WTC11 (cell line): ENCODE measurements at regions not wholly inside any gene's neighbourhood (a gene's known extent, or its start where the extent isn't known, plus 50 kb on each side); places are given as distances from the start of the nearest gene placed in this dataset.

Experiments used
- ATAC-seq: fragments of 200-7000 bp; cut with Tn5 transposase; 2 replicates; pipeline ENCODE4 v1.10.0; 2021; ENCODE audit warnings: mild to moderate bottlenecking, moderate library complexity
- CTCF ChIA-PET: fragments of 300-600 bp; sonication (Branson Sonifier 250); formaldehyde crosslinking; loops from one replicate; lab custom pipeline; 2021; ENCODE audit warnings: antibody characterized with exemption; lab: Charles Lee
- POLR2A ChIA-PET: fragments of 350-600 bp; sonication (Branson Sonifier 250); formaldehyde crosslinking; loops from one replicate; lab custom pipeline; 2021; ENCODE audit warnings: antibody characterized with exemption; lab: Charles Lee
- DNase-seq: peaks from one replicate; pipeline ENCODE4 v3.0.0; 2021; ENCODE audit warnings: low spot score
- H3K27ac Mint-ChIP-seq: 2 replicates; pipeline ENCODE4 v1.8.0; 2021; ENCODE audit warnings: mixed read lengths
- H3K27me3 Mint-ChIP-seq: 2 replicates; pipeline ENCODE4 v1.8.0; 2021; ENCODE audit warnings: low read depth, mild to moderate bottlenecking, moderate library complexity, mixed read lengths
- H3K36me3 Mint-ChIP-seq: 2 replicates; pipeline ENCODE4 v1.8.0; 2021; ENCODE audit warnings: mixed read lengths
- H3K4me1 Mint-ChIP-seq: 2 replicates; pipeline ENCODE4 v1.8.0; 2022; ENCODE audit warnings: mixed read lengths
- H3K4me3 Mint-ChIP-seq: 2 replicates; pipeline ENCODE4 v1.8.0; 2021; ENCODE audit warnings: mild to moderate bottlenecking, moderate library complexity, mixed read lengths
- H3K9me3 Mint-ChIP-seq: 2 replicates; pipeline ENCODE4 v1.8.0; 2021; ENCODE audit warnings: mixed read lengths
- CBFB ChIP-seq: sonication (generic); formaldehyde crosslinking; IDR thresholded peaks from 2 replicates; pipeline ENCODE4 v1.8.1; 2022; ENCODE audit warnings: mild to moderate bottlenecking, low read depth, missing genetic modification reagents
- EMX1 ChIP-seq: fragments of 250-450 bp; sonication (Bioruptor Pico); IDR thresholded peaks from 2 replicates; pipeline ENCODE4 v1.8.0; 2021; ENCODE audit warnings: mild to moderate bottlenecking
- ETV6 ChIP-seq: sonication (generic); formaldehyde crosslinking; IDR thresholded peaks from 2 replicates; pipeline ENCODE4 v1.8.1; 2022; ENCODE audit warnings: mild to moderate bottlenecking, missing genetic modification reagents
- FOXK1 ChIP-seq: sonication (generic); formaldehyde crosslinking; IDR thresholded peaks from 2 replicates; pipeline ENCODE4 v1.8.0; 2022; ENCODE audit warnings: mild to moderate bottlenecking, moderate library complexity, missing genetic modification reagents
- GRHL2 ChIP-seq: fragments of 250-450 bp; sonication (Bioruptor Pico); IDR thresholded peaks from 2 replicates; pipeline ENCODE4 v1.8.0; 2022; ENCODE audit warnings: mild to moderate bottlenecking, moderate library complexity; ENCODE audit not compliant: insufficient replicate concordance, severe bottlenecking
- KAT7 ChIP-seq: sonication (generic); formaldehyde crosslinking; IDR thresholded peaks from 2 replicates; pipeline ENCODE4 v1.8.1; 2023; ENCODE audit warnings: missing genetic modification reagents, mild to moderate bottlenecking, borderline replicate concordance
- MXD4 ChIP-seq: fragments of 250-450 bp; sonication (Bioruptor Pico); IDR thresholded peaks from 2 replicates; pipeline ENCODE4 v1.8.0; 2021; ENCODE audit warnings: mild to moderate bottlenecking, moderate library complexity, borderline replicate concordance
- MYBL2 ChIP-seq: sonication (generic); formaldehyde crosslinking; IDR thresholded peaks from 2 replicates; pipeline ENCODE4 v1.8.1; 2023; ENCODE audit warnings: mild to moderate bottlenecking, moderate library complexity, missing genetic modification reagents
- NFATC4 ChIP-seq: fragments of 250-450 bp; sonication (Bioruptor Pico); IDR thresholded peaks from 2 replicates; pipeline ENCODE4 v1.9.0; 2021; ENCODE audit warnings: mild to moderate bottlenecking
- NR1H2 ChIP-seq: sonication (generic); formaldehyde crosslinking; IDR thresholded peaks from 2 replicates; pipeline ENCODE4 v1.9.0; 2021; ENCODE audit warnings: mild to moderate bottlenecking, moderate library complexity, missing genetic modification reagents
- OVOL2 ChIP-seq: fragments of 250-450 bp; sonication (Bioruptor Pico); IDR thresholded peaks from 2 replicates; pipeline ENCODE4 v1.9.0; 2021; ENCODE audit warnings: mild to moderate bottlenecking, borderline replicate concordance
- RORB ChIP-seq: fragments of 250-450 bp; sonication (Bioruptor Pico); IDR thresholded peaks from 2 replicates; pipeline ENCODE4 v1.9.0; 2021; ENCODE audit warnings: mild to moderate bottlenecking
- SOX15 ChIP-seq: fragments of 250-450 bp; sonication (Bioruptor Pico); IDR thresholded peaks from 2 replicates; pipeline ENCODE4 v1.9.0; 2021; ENCODE audit warnings: mild to moderate bottlenecking
- TEAD4 ChIP-seq: sonication (generic); formaldehyde crosslinking; IDR thresholded peaks from 2 replicates; pipeline ENCODE4 v1.8.0; 2022; ENCODE audit warnings: mild to moderate bottlenecking, missing genetic modification reagents
- TP53 ChIP-seq: sonication (generic); formaldehyde crosslinking; IDR thresholded peaks from 2 replicates; pipeline ENCODE4 v1.8.1; 2023; ENCODE audit warnings: mild to moderate bottlenecking, missing genetic modification reagents
- ZBTB21 ChIP-seq: sonication (generic); formaldehyde crosslinking; IDR thresholded peaks from 2 replicates; pipeline ENCODE4 v1.8.1; 2023; ENCODE audit warnings: mild to moderate bottlenecking, missing genetic modification reagents, borderline replicate concordance
- ZNF138 ChIP-seq: sonication (generic); formaldehyde crosslinking; conservative IDR thresholded peaks from 2 replicates; pipeline ENCODE4 v1.8.1; 2022; ENCODE audit warnings: mild to moderate bottlenecking, moderate library complexity, missing genetic modification reagents
- ZNF219 ChIP-seq: sonication (generic); formaldehyde crosslinking; IDR thresholded peaks from 2 replicates; pipeline ENCODE4 v1.8.0; 2023; ENCODE audit warnings: missing genetic modification reagents, mild to moderate bottlenecking, borderline replicate concordance
- ZNF396 ChIP-seq: fragments of 250-450 bp; sonication (Bioruptor Pico); IDR thresholded peaks from 2 replicates; pipeline ENCODE4 v1.8.0; 2021; ENCODE audit warnings: mild to moderate bottlenecking, moderate library complexity, borderline replicate concordance
- ZNF416 ChIP-seq: fragments of 250-450 bp; sonication (Bioruptor Pico); IDR thresholded peaks from 2 replicates; pipeline ENCODE4 v1.9.0; 2021; ENCODE audit warnings: mild to moderate bottlenecking, inconsistent platforms
- ZNF423 ChIP-seq: fragments of 250-450 bp; sonication (Bioruptor Pico); IDR thresholded peaks from 2 replicates; pipeline ENCODE4 v2.1.2; 2022; ENCODE audit warnings: mild to moderate bottlenecking, moderate library complexity
- TF ChIP-seq, protein P1 (sequence below): sonication (generic); formaldehyde crosslinking; IDR thresholded peaks from 2 replicates; pipeline ENCODE4 v1.8.0; 2023; ENCODE audit warnings: mild to moderate bottlenecking, missing genetic modification reagents
- TF ChIP-seq, protein P2 (sequence below): sonication (generic); formaldehyde crosslinking; IDR thresholded peaks from 2 replicates; pipeline ENCODE4 v1.8.1; 2022; ENCODE audit warnings: missing genetic modification reagents, borderline replicate concordance
- TF ChIP-seq, protein P3 (sequence below): sonication (generic); formaldehyde crosslinking; IDR thresholded peaks from 2 replicates; pipeline ENCODE4 v1.8.1; 2022; ENCODE audit warnings: mild to moderate bottlenecking, missing genetic modification reagents, moderate library complexity, borderline replicate concordance
- TF ChIP-seq, protein P4 (sequence below): sonication (generic); formaldehyde crosslinking; IDR thresholded peaks from 2 replicates; pipeline ENCODE4 v1.8.0; 2022; ENCODE audit warnings: mild to moderate bottlenecking, missing genetic modification reagents
- TF ChIP-seq, protein P5 (sequence below): fragments of 250-450 bp; sonication (Bioruptor Pico); IDR thresholded peaks from 2 replicates; pipeline ENCODE4 v1.9.0; 2021; ENCODE audit warnings: moderate library complexity, mild to moderate bottlenecking, inconsistent platforms, borderline replicate concordance
- TF ChIP-seq, protein P6 (sequence below): sonication (generic); formaldehyde crosslinking; IDR thresholded peaks from 2 replicates; pipeline ENCODE4 v1.8.0; 2022; ENCODE audit warnings: mild to moderate bottlenecking, missing genetic modification reagents

DNA sequence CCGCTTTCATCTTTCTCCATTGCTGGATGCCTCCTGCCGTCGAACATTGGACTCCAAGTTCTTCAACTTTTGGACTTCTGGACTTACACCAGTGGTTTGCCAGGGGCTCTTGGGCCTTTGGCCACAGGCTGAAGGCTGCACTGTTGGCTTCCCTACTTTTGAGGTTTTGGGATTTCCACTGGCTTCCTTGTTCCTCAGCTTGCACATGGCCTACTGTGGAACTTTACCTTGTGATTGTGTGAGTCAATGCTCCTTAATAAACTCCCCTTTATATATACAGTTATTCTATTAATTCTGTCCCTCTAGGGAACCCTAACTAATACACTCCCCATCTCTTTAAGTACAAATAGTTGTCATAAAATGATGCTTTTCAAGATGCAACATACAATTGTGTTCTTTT, 595.3 kb downstream of the ARAP2 start:
- Mint-ChIP-seq H3K4me3 (no peak overlapping the region), H3K27ac (no peak overlapping the region), H3K4me1 (no peaks in the 10 kb centered on the region), H3K9me3 (peaks cover 4% of the 10 kb centered on the region), H3K27me3 (no peaks in the 10 kb centered on the region), H3K36me3 (0 out of 2 replicates have a peak, but pooled peaks cover 3% of the 10 kb centered on the region)
- no peak for ATAC-seq
- POLR2A ChIA-PET, result no interaction called here
- CTCF ChIA-PET, result no interaction called here
- no peak for DNase-seq
- TF ChIP-seq ZNF219 (CRISPR knock-in tag), result no peak
- no peak for TF ChIP-seq ZNF423 (CRISPR knock-in tag)
- no peak for TF ChIP-seq CBFB (CRISPR knock-in tag)
- TF ChIP-seq, protein P1, sequence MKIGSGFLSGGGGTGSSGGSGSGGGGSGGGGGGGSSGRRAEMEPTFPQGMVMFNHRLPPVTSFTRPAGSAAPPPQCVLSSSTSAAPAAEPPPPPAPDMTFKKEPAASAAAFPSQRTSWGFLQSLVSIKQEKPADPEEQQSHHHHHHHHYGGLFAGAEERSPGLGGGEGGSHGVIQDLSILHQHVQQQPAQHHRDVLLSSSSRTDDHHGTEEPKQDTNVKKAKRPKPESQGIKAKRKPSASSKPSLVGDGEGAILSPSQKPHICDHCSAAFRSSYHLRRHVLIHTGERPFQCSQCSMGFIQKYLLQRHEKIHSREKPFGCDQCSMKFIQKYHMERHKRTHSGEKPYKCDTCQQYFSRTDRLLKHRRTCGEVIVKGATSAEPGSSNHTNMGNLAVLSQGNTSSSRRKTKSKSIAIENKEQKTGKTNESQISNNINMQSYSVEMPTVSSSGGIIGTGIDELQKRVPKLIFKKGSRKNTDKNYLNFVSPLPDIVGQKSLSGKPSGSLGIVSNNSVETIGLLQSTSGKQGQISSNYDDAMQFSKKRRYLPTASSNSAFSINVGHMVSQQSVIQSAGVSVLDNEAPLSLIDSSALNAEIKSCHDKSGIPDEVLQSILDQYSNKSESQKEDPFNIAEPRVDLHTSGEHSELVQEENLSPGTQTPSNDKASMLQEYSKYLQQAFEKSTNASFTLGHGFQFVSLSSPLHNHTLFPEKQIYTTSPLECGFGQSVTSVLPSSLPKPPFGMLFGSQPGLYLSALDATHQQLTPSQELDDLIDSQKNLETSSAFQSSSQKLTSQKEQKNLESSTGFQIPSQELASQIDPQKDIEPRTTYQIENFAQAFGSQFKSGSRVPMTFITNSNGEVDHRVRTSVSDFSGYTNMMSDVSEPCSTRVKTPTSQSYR (CRISPR knock-in tag), result no peak
- TF ChIP-seq KAT7 (CRISPR knock-in tag), result no peak
- no peak for TF ChIP-seq FOXK1 (CRISPR knock-in tag)
- TF ChIP-seq, protein P2, sequence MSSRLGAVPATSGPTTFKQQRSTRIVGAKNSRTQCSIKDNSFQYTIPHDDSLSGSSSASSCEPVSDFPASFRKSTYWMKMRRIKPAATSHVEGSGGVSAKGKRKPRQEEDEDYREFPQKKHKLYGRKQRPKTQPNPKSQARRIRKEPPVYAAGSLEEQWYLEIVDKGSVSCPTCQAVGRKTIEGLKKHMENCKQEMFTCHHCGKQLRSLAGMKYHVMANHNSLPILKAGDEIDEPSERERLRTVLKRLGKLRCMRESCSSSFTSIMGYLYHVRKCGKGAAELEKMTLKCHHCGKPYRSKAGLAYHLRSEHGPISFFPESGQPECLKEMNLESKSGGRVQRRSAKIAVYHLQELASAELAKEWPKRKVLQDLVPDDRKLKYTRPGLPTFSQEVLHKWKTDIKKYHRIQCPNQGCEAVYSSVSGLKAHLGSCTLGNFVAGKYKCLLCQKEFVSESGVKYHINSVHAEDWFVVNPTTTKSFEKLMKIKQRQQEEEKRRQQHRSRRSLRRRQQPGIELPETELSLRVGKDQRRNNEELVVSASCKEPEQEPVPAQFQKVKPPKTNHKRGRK (CRISPR knock-in tag), result no peak
- TF ChIP-seq, protein P3, sequence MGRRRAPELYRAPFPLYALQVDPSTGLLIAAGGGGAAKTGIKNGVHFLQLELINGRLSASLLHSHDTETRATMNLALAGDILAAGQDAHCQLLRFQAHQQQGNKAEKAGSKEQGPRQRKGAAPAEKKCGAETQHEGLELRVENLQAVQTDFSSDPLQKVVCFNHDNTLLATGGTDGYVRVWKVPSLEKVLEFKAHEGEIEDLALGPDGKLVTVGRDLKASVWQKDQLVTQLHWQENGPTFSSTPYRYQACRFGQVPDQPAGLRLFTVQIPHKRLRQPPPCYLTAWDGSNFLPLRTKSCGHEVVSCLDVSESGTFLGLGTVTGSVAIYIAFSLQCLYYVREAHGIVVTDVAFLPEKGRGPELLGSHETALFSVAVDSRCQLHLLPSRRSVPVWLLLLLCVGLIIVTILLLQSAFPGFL, result no peak
- TF ChIP-seq OVOL2 (CRISPR knock-in tag), result no peak
- TF ChIP-seq, protein P4, sequence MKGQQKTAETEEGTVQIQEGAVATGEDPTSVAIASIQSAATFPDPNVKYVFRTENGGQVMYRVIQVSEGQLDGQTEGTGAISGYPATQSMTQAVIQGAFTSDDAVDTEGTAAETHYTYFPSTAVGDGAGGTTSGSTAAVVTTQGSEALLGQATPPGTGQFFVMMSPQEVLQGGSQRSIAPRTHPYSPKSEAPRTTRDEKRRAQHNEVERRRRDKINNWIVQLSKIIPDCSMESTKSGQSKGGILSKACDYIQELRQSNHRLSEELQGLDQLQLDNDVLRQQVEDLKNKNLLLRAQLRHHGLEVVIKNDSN, result no peak
- TF ChIP-seq EMX1 (CRISPR knock-in tag), result no peak
- no peak for TF ChIP-seq MYBL2
- TF ChIP-seq, protein P5, sequence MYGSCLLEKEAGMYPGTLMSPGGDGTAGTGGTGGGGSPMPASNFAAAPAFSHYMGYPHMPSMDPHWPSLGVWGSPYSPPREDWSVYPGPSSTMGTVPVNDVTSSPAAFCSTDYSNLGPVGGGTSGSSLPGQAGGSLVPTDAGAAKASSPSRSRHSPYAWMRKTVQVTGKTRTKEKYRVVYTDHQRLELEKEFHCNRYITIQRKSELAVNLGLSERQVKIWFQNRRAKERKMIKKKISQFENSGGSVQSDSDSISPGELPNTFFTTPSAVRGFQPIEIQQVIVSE, result no peak
- no peak for TF ChIP-seq GRHL2 (CRISPR knock-in tag)
- no peak for TF ChIP-seq ZNF396 (CRISPR knock-in tag)
- TF ChIP-seq ETV6 (CRISPR knock-in tag), result no peak

DNA sequence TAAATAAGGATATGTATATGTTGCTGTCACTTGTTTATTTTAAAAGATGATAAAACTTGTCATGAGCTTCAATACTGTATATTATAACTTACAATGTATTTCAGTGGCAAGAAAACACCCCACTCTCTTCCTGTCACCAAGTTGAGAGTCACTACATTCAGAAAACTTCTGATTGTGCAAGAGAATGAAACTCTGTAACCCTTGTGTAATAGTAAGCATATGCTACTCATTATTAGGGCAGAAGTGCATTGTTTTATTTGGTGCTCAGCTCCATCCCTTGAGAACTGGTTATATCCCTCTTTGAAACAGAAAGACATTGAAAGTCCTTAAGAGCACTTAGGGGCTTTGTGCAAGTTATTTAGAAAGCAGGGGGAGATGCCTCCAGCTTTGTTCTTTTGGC, 594.5 kb downstream of the ARAP2 start:
- no peak overlapping the region for H3K4me3 Mint-ChIP-seq
- H3K9me3 Mint-ChIP-seq, result peaks cover 4% of the 10 kb centered on the region
- H3K27me3 Mint-ChIP-seq, result no peaks in the 10 kb centered on the region
- no peak for DNase-seq
- H3K27ac Mint-ChIP-seq, result no peak overlapping the region
- ATAC-seq, result no peak
- H3K36me3 Mint-ChIP-seq, result 0 out of 2 replicates have a peak, but pooled peaks cover 3% of the 10 kb centered on the region
- H3K4me1 Mint-ChIP-seq, result no peaks in the 10 kb centered on the region
- ChIA-PET POLR2A (no interaction called here), CTCF (no interaction called here)
- TF ChIP-seq GRHL2 (CRISPR knock-in tag), result no peak
- TF ChIP-seq ZNF138 (CRISPR knock-in tag), result no peak
- no peak for TF ChIP-seq NR1H2 (CRISPR knock-in tag)
- TF ChIP-seq, protein P4, result no peak
- TF ChIP-seq TEAD4, result no peak
- no peak for TF ChIP-seq TP53 (CRISPR knock-in tag)
- TF ChIP-seq MXD4 (CRISPR knock-in tag), result no peak
- TF ChIP-seq, protein P6, sequence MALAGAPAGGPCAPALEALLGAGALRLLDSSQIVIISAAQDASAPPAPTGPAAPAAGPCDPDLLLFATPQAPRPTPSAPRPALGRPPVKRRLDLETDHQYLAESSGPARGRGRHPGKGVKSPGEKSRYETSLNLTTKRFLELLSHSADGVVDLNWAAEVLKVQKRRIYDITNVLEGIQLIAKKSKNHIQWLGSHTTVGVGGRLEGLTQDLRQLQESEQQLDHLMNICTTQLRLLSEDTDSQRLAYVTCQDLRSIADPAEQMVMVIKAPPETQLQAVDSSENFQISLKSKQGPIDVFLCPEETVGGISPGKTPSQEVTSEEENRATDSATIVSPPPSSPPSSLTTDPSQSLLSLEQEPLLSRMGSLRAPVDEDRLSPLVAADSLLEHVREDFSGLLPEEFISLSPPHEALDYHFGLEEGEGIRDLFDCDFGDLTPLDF (CRISPR knock-in tag), result no peak
- no peak for TF ChIP-seq SOX15 (CRISPR knock-in tag)
- no peak for TF ChIP-seq NFATC4 (CRISPR knock-in tag)
- TF ChIP-seq ZBTB21, result no peak
- no peak for TF ChIP-seq ZNF416
- TF ChIP-seq, protein P2 (CRISPR knock-in tag), result no peak
- no peak for TF ChIP-seq RORB (CRISPR knock-in tag)
